Stimulated activated CD4-positive, alpha-beta T cell treated with anti-CD3 and anti-CD28 coated beads, Interleukin-15, amount 100 ng/mL, for 48 hours (primary cell): ENCODE measurements at regions not wholly inside any gene's neighbourhood (a gene's known extent, or its start where the extent isn't known, plus 50 kb on each side); places are given as distances from the start of the nearest gene placed in this dataset.
"Not testable (repeated sequence)": the region's sequence is repeated elsewhere in the genome, so short reads cannot be mapped to it uniquely, and the experiment has no call there.

Experiments
- DNase-seq, 2 donors: peaks; one replicate each; pipeline ENCODE4 v3.0.0-alpha.2; 2020; ENCODE audit warnings: low read depth in 2 of 2

GRCh38 chr2:199570934-199571333, 113.2 kb upstream of the SATB2 start:
- no peak for DNase-seq

GRCh38 chr2:199569336-199569735, 111.6 kb upstream of the SATB2 start:
- DNase-seq, result no peak

- no peak for DNase-seq
Measured at GRCh38 chr2:199558156-199558555, 100.4 kb upstream of the SATB2 start.

GRCh38 chr2:199556527-199557285, 99.0 kb upstream of the SATB2 start:
- no peak for DNase-seq

- DNase-seq, result no peak
Measured at GRCh38 chr2:199554026-199554425, 96.3 kb upstream of the SATB2 start.

GRCh38 chr2:199552141-199552540, 94.4 kb upstream of the SATB2 start:
- no peak for DNase-seq

- no peak for DNase-seq
Measured at GRCh38 chr2:199543606-199544172, 86.0 kb upstream of the SATB2 start.

- DNase-seq, result no peak
Measured at GRCh38 chr2:199535445-199536177, 77.9 kb upstream of the SATB2 start.

GRCh38 chr2:199533873-199534272, 76.1 kb upstream of the SATB2 start:
- DNase-seq, result not testable (repeated sequence)

GRCh38 chr2:199527071-199527470, 69.3 kb upstream of the SATB2 start:
- DNase-seq, result no peak

GRCh38 chr2:199524689-199525574, 67.2 kb upstream of the SATB2 start:
- DNase-seq, result no peak

GRCh38 chr2:199509403-199509802, 51.7 kb upstream of the SATB2 start:
- no peak for DNase-seq
